ENCODE measurements at regions not wholly inside any gene's neighbourhood (a gene's known extent, or its start where the extent isn't known, plus 50 kb on each side); places are given as distances from the start of the nearest gene placed in this dataset.

- ATAC-seq (no peak), DNase-seq (no peak)
- Histone ChIP-seq H3K9me2 (replicated peaks; ENCODE audit: low read length) (no peaks in the 10 kb centered on the region), H3K36me3 (ENCODE audit: low read depth, low read length) (no peaks in the 10 kb centered on the region), H3F3A (ENCODE audit: low read length, unreplicated experiment) (no peaks in the 10 kb centered on the region), H4K20me1 (ENCODE audit: low read length) (no peaks in the 10 kb centered on the region), H3K4me1 (ENCODE audit: insufficient read depth, low read length) (peaks cover 7% of the 10 kb centered on the region; the same call in 1 of the 2 replicates), H3K4me2 (ENCODE audit: low read length) (no peak overlapping the region), H3K27ac (ENCODE audit: low read length) (no peak overlapping the region), H3K9ac (ENCODE audit: low read length) (no peak overlapping the region), H3K27me3 (ENCODE audit: low read length) (no peaks in the 10 kb centered on the region), H2AFZ (ENCODE audit: low read length) (no peak overlapping the region), H3K4me3 (ENCODE audit: low read length) (no peak overlapping the region), H3K9me3 (ENCODE audit: low read length) (no peaks in the 10 kb centered on the region), H3K79me2 (ENCODE audit: low read length) (no peaks in the 10 kb centered on the region)
- ChIA-PET CTCF (interaction anchor here (0.6 to 2.0 kb wide), 7 partner anchors 10 to 1190 kb away, joined by 3 to 14 read pairs (median 4); no protein-coding TSS in a partner anchor), POLR2A (ENCODE audit: unreplicated experiment) (no interaction called here)
- TF ChIP-seq CTCF (conservative IDR thresholded peaks at IDR 0.05; ENCODE audit: low read depth, low read length), result no peak
- no peak for TF ChIP-seq EZH2phosphoT487 (IDR thresholded peaks at IDR 0.05; ENCODE audit: borderline replicate concordance, low read length)
- TF ChIP-seq EZH2 (IDR thresholded peaks at IDR 0.05; ENCODE audit: low read length, unreplicated experiment), result no peak
- BruUV-seq (replicated peaks), result no TSS peak
- intact Hi-C loops (cut with micrococcal nuclease), result loop anchor here (2.0 to 10.0 kb wide), 6 partner anchors 219 to 1419 kb away; no protein-coding TSS in a partner anchor
Observed at GRCh38 chr1:222454186-222454585, 93.7 kb downstream of the HHIPL2 start.

GRCh38 chr1:222452031-222452430 is 95.9 kb downstream of the HHIPL2 start:
- Histone ChIP-seq H4K20me1 (ENCODE audit: low read length) (no peaks in the 10 kb centered on the region), H3F3A (ENCODE audit: low read length, unreplicated experiment) (no peaks in the 10 kb centered on the region), H3K4me2 (ENCODE audit: low read length) (no peak overlapping the region), H3K79me2 (ENCODE audit: low read length) (no peaks in the 10 kb centered on the region), H3K27ac (ENCODE audit: low read length) (no peak overlapping the region), H3K27me3 (ENCODE audit: low read length) (no peaks in the 10 kb centered on the region; the same call in 1 of the 2 replicates), H2AFZ (ENCODE audit: low read length) (no peak overlapping the region), H3K4me1 (ENCODE audit: insufficient read depth, low read length) (peaks cover 7% of the 10 kb centered on the region; the same call in 1 of the 2 replicates), H3K9ac (ENCODE audit: low read length) (no peak overlapping the region), H3K9me2 (replicated peaks; ENCODE audit: low read length) (no peaks in the 10 kb centered on the region), H3K36me3 (ENCODE audit: low read depth, low read length) (no peaks in the 10 kb centered on the region), H3K4me3 (ENCODE audit: low read length) (no peak overlapping the region), H3K9me3 (ENCODE audit: low read length) (no peaks in the 10 kb centered on the region)
- intact Hi-C loops (cut with micrococcal nuclease), result loop anchor here (10.0 kb wide), 4 partner anchors 217 to 1417 kb away; no protein-coding TSS in a partner anchor
- TF ChIP-seq CTCF (conservative IDR thresholded peaks at IDR 0.05; ENCODE audit: low read depth, low read length) (no peak), EZH2 (IDR thresholded peaks at IDR 0.05; ENCODE audit: low read length, unreplicated experiment) (no peak), EZH2phosphoT487 (IDR thresholded peaks at IDR 0.05; ENCODE audit: borderline replicate concordance, low read length) (no peak)
- no peak for ATAC-seq
- DNase-seq, result peak; percentile 54
- POLR2A ChIA-PET (ENCODE audit: unreplicated experiment), result no interaction called here
- BruUV-seq (replicated peaks), result no TSS peak
- CTCF ChIA-PET, result no interaction called here

- TF ChIP-seq CTCF (conservative IDR thresholded peaks at IDR 0.05; ENCODE audit: low read depth, low read length), result no peak
- TF ChIP-seq EZH2phosphoT487 (IDR thresholded peaks at IDR 0.05; ENCODE audit: borderline replicate concordance, low read length), result no peak
- no peak for TF ChIP-seq EZH2 (IDR thresholded peaks at IDR 0.05; ENCODE audit: low read length, unreplicated experiment)
- ATAC-seq (no peak), DNase-seq (no peak)
- Histone ChIP-seq H3K9me2 (replicated peaks; ENCODE audit: low read length) (no peaks in the 10 kb centered on the region), H3K4me3 (ENCODE audit: low read length) (no peak overlapping the region), H4K20me1 (ENCODE audit: low read length) (no peaks in the 10 kb centered on the region), H3K36me3 (ENCODE audit: low read depth, low read length) (no peaks in the 10 kb centered on the region), H3K9ac (ENCODE audit: low read length) (no peak overlapping the region), H3F3A (ENCODE audit: low read length, unreplicated experiment) (no peaks in the 10 kb centered on the region), H3K27me3 (ENCODE audit: low read length) (peaks cover 38% of the 10 kb centered on the region), H3K4me2 (ENCODE audit: low read length) (no peak overlapping the region), H3K4me1 (ENCODE audit: insufficient read depth, low read length) (no peaks in the 10 kb centered on the region), H3K9me3 (ENCODE audit: low read length) (no peaks in the 10 kb centered on the region), H2AFZ (ENCODE audit: low read length) (no peak overlapping the region), H3K79me2 (ENCODE audit: low read length) (no peaks in the 10 kb centered on the region), H3K27ac (ENCODE audit: low read length) (no peak overlapping the region)
- no TSS peak for BruUV-seq (replicated peaks)
- CTCF ChIA-PET, result interaction anchor here (0.6 kb wide), 1 partner anchor 774 kb away, joined by 3 read pairs; no protein-coding TSS in a partner anchor
- POLR2A ChIA-PET (ENCODE audit: unreplicated experiment), result no interaction called here
- intact Hi-C loops (cut with micrococcal nuclease), result no loop called here
Observed at GRCh38 chr1:222443566-222443965, 104.3 kb downstream of the HHIPL2 start.

Data from PC-3 (cell line).